C4-2B (cell line): ENCODE measurements at regions not wholly inside any gene's neighbourhood (a gene's known extent, or its start where the extent isn't known, plus 50 kb on each side); places are given as distances from the start of the nearest gene placed in this dataset.

ENCODE experiments used
- H3K27ac ChIP-seq: fragments of 450-650 bp; 2 replicates; pipeline ENCODE4 v1.5.1; 2017
- CTCF ChIP-seq: fragments of 450-650 bp; conservative IDR thresholded peaks from 2 replicates; pipeline ENCODE4 v1.5.1; 2017; ENCODE audit warnings: mild to moderate bottlenecking
- ZFX ChIP-seq: fragments of 450-650 bp; IDR thresholded peaks from 2 replicates; pipeline ENCODE4 v1.6.1; 2017

GRCh38 chr4:19992471-19993093, 259.1 kb upstream of the SLIT2 start:
- TF ChIP-seq ZFX (no peak), CTCF (no peak)
- H3K27ac ChIP-seq: no peak overlapping the region

GRCh38 chr4:19987746-19988145, 264.0 kb upstream of the SLIT2 start:
- TF ChIP-seq ZFX (no peak), CTCF (no peak)
- no peak overlapping the region for H3K27ac ChIP-seq

GRCh38 chr4:19983072-19983471, 268.6 kb upstream of the SLIT2 start:
- H3K27ac ChIP-seq: no peak overlapping the region
- no peak for TF ChIP-seq ZFX
- no peak for TF ChIP-seq CTCF

- no peak overlapping the region for H3K27ac ChIP-seq
- TF ChIP-seq CTCF: no peak
- TF ChIP-seq ZFX: no peak
Observed at GRCh38 chr4:19982556-19982955, 269.1 kb upstream of the SLIT2 start.

- no peak overlapping the region for H3K27ac ChIP-seq
- TF ChIP-seq ZFX (no peak), CTCF (no peak)
Observed at GRCh38 chr4:19971829-19972228, 279.9 kb upstream of the SLIT2 start.

GRCh38 chr4:19969492-19969891, 282.2 kb upstream of the SLIT2 start:
- no peak overlapping the region for H3K27ac ChIP-seq
- TF ChIP-seq CTCF (no peak), ZFX (no peak)

GRCh38 chr4:19961091-19961490, 290.6 kb upstream of the SLIT2 start:
- H3K27ac ChIP-seq: no peak overlapping the region
- TF ChIP-seq CTCF (no peak), ZFX (no peak)
